H9 (cell line): ENCODE measurements at regions not wholly inside any gene's neighbourhood (a gene's known extent, or its start where the extent isn't known, plus 50 kb on each side); places are given as distances from the start of the nearest gene placed in this dataset.

Experiments used
- DNase-seq: peaks from one replicate; pipeline ENCODE4 v3.0.0-alpha.2; 2017
- H2AFZ ChIP-seq: one replicate; pipeline ENCODE4 v1.6.1; 2013; ENCODE audit warnings: mild to moderate bottlenecking, low read length, control low read depth, moderate library complexity
- H2AK5ac ChIP-seq: 2 replicates; pipeline ENCODE4 v1.6.1; 2013; ENCODE audit warnings: low read length, control low read depth, mixed read lengths; ENCODE audit not compliant: insufficient read length
- H2BK120ac ChIP-seq: one replicate; pipeline ENCODE4 v1.6.1; 2013; ENCODE audit warnings: low read depth, mild to moderate bottlenecking, low read length, control low read depth, inconsistent platforms; ENCODE audit not compliant: poor library complexity, severe bottlenecking
- H2BK12ac ChIP-seq: 2 replicates; pipeline ENCODE4 v1.6.1; 2013; ENCODE audit warnings: low read length, control low read depth, mixed read lengths, low read depth; ENCODE audit not compliant: insufficient read length
- H2BK15ac ChIP-seq: 2 replicates; pipeline ENCODE4 v1.6.1; 2013; ENCODE audit warnings: low read depth, low read length, control low read depth
- H2BK20ac ChIP-seq: one replicate; pipeline ENCODE4 v1.6.1; 2013; ENCODE audit warnings: low read depth, mild to moderate bottlenecking, low read length, control low read depth, inconsistent platforms; ENCODE audit not compliant: poor library complexity, severe bottlenecking
- H2BK5ac ChIP-seq: 2 replicates; pipeline ENCODE4 v1.6.1; 2013; ENCODE audit warnings: low read length, control low read depth, mixed read lengths; ENCODE audit not compliant: insufficient read length
- H3K14ac ChIP-seq: 2 replicates; pipeline ENCODE4 v1.6.1; 2013; ENCODE audit warnings: low read length, control low read depth; ENCODE audit not compliant: insufficient read depth
- H3K18ac ChIP-seq: 2 replicates; pipeline ENCODE4 v1.6.1; 2013; ENCODE audit warnings: low read depth, mild to moderate bottlenecking, mixed read lengths, low read length, control low read depth; ENCODE audit not compliant: insufficient read length
- H3K23ac ChIP-seq: 2 replicates; pipeline ENCODE4 v1.6.1; 2013; ENCODE audit warnings: low read length, control low read depth, mixed read lengths, low read depth; ENCODE audit not compliant: insufficient read length
- H3K23me2 ChIP-seq: 2 replicates; pipeline ENCODE4 v1.6.1; 2013; ENCODE audit warnings: low read depth, mild to moderate bottlenecking, mixed read lengths, low read length, control low read depth; ENCODE audit not compliant: insufficient read length, poor library complexity, severe bottlenecking
- H3K27ac ChIP-seq: 2 replicates; pipeline ENCODE4 v1.5.1; 2013; ENCODE audit warnings: low read length, control low read depth, mixed read lengths, low read depth; ENCODE audit not compliant: insufficient read length
- H3K27me3 ChIP-seq: 2 replicates; pipeline ENCODE4 v1.6.1; 2013; ENCODE audit warnings: low read length, control low read depth, inconsistent platforms; ENCODE audit not compliant: insufficient read depth
- H3K4ac ChIP-seq: 2 replicates; pipeline ENCODE4 v1.6.1; 2013; ENCODE audit warnings: low read depth, mild to moderate bottlenecking, control low read depth, inconsistent platforms, low read length, moderate library complexity
- H3K4me1 ChIP-seq: 2 replicates; pipeline ENCODE4 v1.6.1; 2013; ENCODE audit warnings: low read length, control low read depth, inconsistent platforms; ENCODE audit not compliant: insufficient read depth
- H3K4me2 ChIP-seq: 2 replicates; pipeline ENCODE4 v1.6.1; 2013; ENCODE audit warnings: low read length, control low read depth, mixed read lengths; ENCODE audit not compliant: insufficient read length, insufficient read depth
- H3K56ac ChIP-seq: 2 replicates; pipeline ENCODE4 v1.6.1; 2013; ENCODE audit warnings: low read depth, mild to moderate bottlenecking, mixed read lengths, low read length, control low read depth; ENCODE audit not compliant: insufficient read length
- H3K79me1 ChIP-seq: 2 replicates; pipeline ENCODE4 v1.6.1; 2013; ENCODE audit warnings: low read depth, mild to moderate bottlenecking, moderate library complexity, low read length, control low read depth, inconsistent platforms; ENCODE audit not compliant: insufficient read depth, poor library complexity, severe bottlenecking
- H3K79me2 ChIP-seq: 2 replicates; pipeline ENCODE4 v1.6.1; 2013; ENCODE audit warnings: low read length, control low read depth, inconsistent platforms; ENCODE audit not compliant: insufficient read depth
- H3K9ac ChIP-seq: 2 replicates; pipeline ENCODE4 v1.6.1; 2013; ENCODE audit warnings: low read length, control low read depth, mixed read lengths; ENCODE audit not compliant: insufficient read length; ENCODE audit errors: extremely low read depth
- H3K9me3 ChIP-seq: one replicate; pipeline ENCODE4 v1.6.1; 2013; ENCODE audit warnings: low read depth, low read length, inconsistent platforms; ENCODE audit not compliant: control insufficient read depth
- H3T11ph ChIP-seq: one replicate; pipeline ENCODE4 v1.6.1; 2013; ENCODE audit warnings: mild to moderate bottlenecking, low read length, control low read depth, inconsistent platforms
- H4K20me1 ChIP-seq: one replicate; pipeline ENCODE4 v1.6.1; 2013; ENCODE audit not compliant: control insufficient read depth, insufficient read length, insufficient read depth
- H4K5ac ChIP-seq: 2 replicates; pipeline ENCODE4 v1.6.1; 2013; ENCODE audit warnings: low read depth, mild to moderate bottlenecking, mixed read lengths, low read length, control low read depth; ENCODE audit not compliant: insufficient read length
- H4K8ac ChIP-seq: replicated peaks from 2 replicates; pipeline ENCODE4 v1.6.1; 2013; ENCODE audit warnings: low read length, control low read depth, mixed read lengths, low read depth; ENCODE audit not compliant: insufficient read length
- H4K91ac ChIP-seq: 2 replicates; pipeline ENCODE4 v1.6.1; 2013; ENCODE audit warnings: low read depth, mild to moderate bottlenecking, moderate library complexity, mixed read lengths, low read length, control low read depth; ENCODE audit not compliant: insufficient read length
- H3K27ac Mint-ChIP-seq, 3 experiments: 2 replicates in 2 of 3; 3 replicates in 1 of 3; pipeline ENCODE4 v1.8.0; 2020 to 2021; ENCODE audit warnings: mixed read lengths in 3 of 3, mild to moderate bottlenecking in 1 of 3, moderate library complexity in 1 of 3
- H3K27me3 Mint-ChIP-seq: 2 replicates; pipeline ENCODE4 v1.8.0; 2021; ENCODE audit warnings: low read depth, mild to moderate bottlenecking, moderate library complexity, mixed read lengths
- H3K36me3 Mint-ChIP-seq, 3 experiments: 2 replicates in 2 of 3; 3 replicates in 1 of 3; pipeline ENCODE4 v1.8.0; 2020 to 2021; ENCODE audit warnings: low read depth in 3 of 3, mixed read lengths in 3 of 3; ENCODE audit not compliant: insufficient read depth in 1 of 3
- H3K4me1 Mint-ChIP-seq, 2 experiments: 2 replicates each; pipeline ENCODE4 v1.8.0; 2020; ENCODE audit warnings: mixed read lengths in 2 of 2
- H3K4me3 Mint-ChIP-seq, 2 experiments: 2 replicates in 1 of 2; 3 replicates in 1 of 2; pipeline ENCODE4 v1.8.0; 2020 to 2021; ENCODE audit warnings: mild to moderate bottlenecking in 2 of 2, mixed read lengths in 2 of 2, moderate library complexity in 1 of 2
- H3K9me3 Mint-ChIP-seq, 2 experiments: 2 replicates in 1 of 2; 3 replicates in 1 of 2; pipeline ENCODE4 v1.8.0; 2020; ENCODE audit warnings: mild to moderate bottlenecking in 2 of 2, mixed read lengths in 2 of 2, moderate library complexity in 1 of 2
- WGBS: extraction: QIAGEN DNeasy Blood & Tissue Kit; methylation state at CpG from one replicate; pipeline ENCODE4 v1.1.7; 2013; ENCODE audit warnings: missing lambda C conversion rate, low lambda C conversion rate, mixed read lengths; ENCODE audit not compliant: insufficient read length; ENCODE audit errors: extremely low coverage; 5-methylcytosine and 5-hydroxymethylcytosine counted together
- TF ChIP-seq, protein P1 (sequence below): fragments of 200-600 bp; sonication (generic); conservative IDR thresholded peaks from 3 replicates; pipeline ENCODE4 v1.8.0; 2021; ENCODE audit warnings: antibody characterized with exemption, mild to moderate bottlenecking

DNA sequence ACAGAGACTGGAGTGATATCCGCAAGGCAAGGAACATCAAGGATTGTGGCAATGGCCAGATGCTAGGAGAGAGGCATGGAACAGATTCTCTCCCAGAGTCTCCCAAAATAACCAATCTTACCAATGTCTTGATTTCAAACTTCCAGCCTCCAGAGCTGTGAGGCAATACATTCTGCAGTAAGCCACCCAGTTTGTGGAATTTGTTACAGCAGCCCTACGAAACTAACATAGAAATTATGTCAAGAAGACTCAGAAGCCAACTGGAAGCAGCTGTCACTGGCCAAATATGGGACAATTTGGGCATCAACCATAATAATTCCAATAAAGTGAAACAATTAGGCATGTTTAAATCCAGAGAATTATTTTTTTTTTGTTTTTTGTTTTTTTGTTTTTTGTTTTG lies 271.1 kb downstream of the NDUFS4 start:
- Histone ChIP-seq H3K4ac (no peak overlapping the region), H3K4me1 (no peaks in the 10 kb centered on the region), H3K56ac (no peak overlapping the region), H3T11ph (no peak overlapping the region), H4K5ac (no peak overlapping the region), H4K91ac (no peak overlapping the region), H2BK20ac (no peak overlapping the region), H2BK5ac (no peak overlapping the region), H2AK5ac (no peak overlapping the region), H2BK15ac (no peak overlapping the region), H4K8ac (no peak overlapping the region), H3K79me1 (no peaks in the 10 kb centered on the region), H3K27me3 (no peaks in the 10 kb centered on the region), H3K23me2 (no peaks in the 10 kb centered on the region), H3K9me3 (no peaks in the 10 kb centered on the region), H3K9ac (no peak overlapping the region), H3K23ac (no peak overlapping the region), H3K4me2 (no peak overlapping the region), H2AFZ (no peak overlapping the region), H3K18ac (no peak overlapping the region), H3K27ac (no peak overlapping the region), H3K79me2 (no peaks in the 10 kb centered on the region), H2BK12ac (no peak overlapping the region), H4K20me1 (no peaks in the 10 kb centered on the region), H2BK120ac (no peak overlapping the region), H3K14ac (no peak overlapping the region)
- WGBS: no CpG with 5 or more reads among the region's 2 CpGs
- H3K4me3 Mint-ChIP-seq: no peak overlapping the region
- no peak for DNase-seq
- H3K36me3 Mint-ChIP-seq: peaks cover 1 to 15% (median 5%) of the 10 kb centered on the region in 3 experiments; a peak in 4 of 7 replicates
- no peak overlapping the region for H3K27ac Mint-ChIP-seq
- H3K4me1 Mint-ChIP-seq: 0 out of 4 replicates have a peak, but pooled peaks cover 0 to 3% of the 10 kb centered on the region in 2 experiments
- H3K27me3 Mint-ChIP-seq: no peaks in the 10 kb centered on the region
- H3K9me3 Mint-ChIP-seq: peaks cover 16% of the 10 kb centered on the region in 2 experiments; a peak in 4 of 5 replicates
- TF ChIP-seq, protein P1, sequence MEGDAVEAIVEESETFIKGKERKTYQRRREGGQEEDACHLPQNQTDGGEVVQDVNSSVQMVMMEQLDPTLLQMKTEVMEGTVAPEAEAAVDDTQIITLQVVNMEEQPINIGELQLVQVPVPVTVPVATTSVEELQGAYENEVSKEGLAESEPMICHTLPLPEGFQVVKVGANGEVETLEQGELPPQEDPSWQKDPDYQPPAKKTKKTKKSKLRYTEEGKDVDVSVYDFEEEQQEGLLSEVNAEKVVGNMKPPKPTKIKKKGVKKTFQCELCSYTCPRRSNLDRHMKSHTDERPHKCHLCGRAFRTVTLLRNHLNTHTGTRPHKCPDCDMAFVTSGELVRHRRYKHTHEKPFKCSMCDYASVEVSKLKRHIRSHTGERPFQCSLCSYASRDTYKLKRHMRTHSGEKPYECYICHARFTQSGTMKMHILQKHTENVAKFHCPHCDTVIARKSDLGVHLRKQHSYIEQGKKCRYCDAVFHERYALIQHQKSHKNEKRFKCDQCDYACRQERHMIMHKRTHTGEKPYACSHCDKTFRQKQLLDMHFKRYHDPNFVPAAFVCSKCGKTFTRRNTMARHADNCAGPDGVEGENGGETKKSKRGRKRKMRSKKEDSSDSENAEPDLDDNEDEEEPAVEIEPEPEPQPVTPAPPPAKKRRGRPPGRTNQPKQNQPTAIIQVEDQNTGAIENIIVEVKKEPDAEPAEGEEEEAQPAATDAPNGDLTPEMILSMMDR: no peak
